NK-92 (cell line): ENCODE measurements at regions not wholly inside any gene's neighbourhood (a gene's known extent, or its start where the extent isn't known, plus 50 kb on each side); places are given as distances from the start of the nearest gene placed in this dataset.

Source experiments
- DNase-seq: peaks from one replicate; lab custom pipeline; 2025; ENCODE audit not compliant: unreplicated experiment; lab: John Stamatoyannopoulos, UW

DNA sequence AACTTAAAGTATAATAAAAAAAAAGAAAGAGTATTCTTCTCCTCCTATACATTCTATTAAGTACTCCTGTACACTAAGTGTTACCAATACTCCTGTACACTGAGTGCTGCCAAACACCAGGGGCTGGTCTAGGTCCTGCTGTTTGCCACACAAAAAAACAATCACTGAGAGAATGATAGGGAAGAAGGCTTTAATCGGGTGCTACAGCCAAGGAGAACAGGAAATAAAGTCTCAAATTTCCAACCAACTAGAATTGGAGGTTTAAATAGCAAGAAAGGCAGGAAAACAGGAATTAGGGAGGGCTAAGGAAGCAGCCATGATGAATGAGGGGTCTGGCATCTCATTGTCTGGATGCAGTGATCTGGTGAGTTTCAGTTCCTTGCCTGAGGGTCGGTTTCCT is 239.8 kb downstream of the ZNF674 start:
- DNase-seq = no peak

GRCh38 chrX:46301903-46302302 is 243.3 kb downstream of the ZNF674 start:
- DNase-seq = no peak

DNA sequence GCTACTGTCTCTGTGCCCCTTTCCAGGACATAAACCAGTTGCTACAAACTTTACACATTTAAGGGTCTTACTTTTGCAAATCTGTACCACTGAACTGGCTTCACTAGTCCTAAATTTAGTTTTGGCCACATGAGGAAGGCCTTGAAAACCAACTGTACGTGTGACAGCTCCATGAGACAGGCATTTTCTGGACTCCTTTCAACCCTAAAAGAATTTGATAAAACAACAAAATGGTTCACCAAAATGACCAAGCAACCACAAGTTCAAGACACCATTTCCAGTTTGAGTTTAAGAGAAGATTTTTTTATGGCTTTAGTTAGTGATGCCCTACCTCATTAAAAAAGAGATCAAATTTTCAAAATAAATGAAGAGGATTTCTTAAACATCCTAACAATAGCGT is 246.4 kb downstream of the ZNF674 start:
- DNase-seq = no peak

DNA sequence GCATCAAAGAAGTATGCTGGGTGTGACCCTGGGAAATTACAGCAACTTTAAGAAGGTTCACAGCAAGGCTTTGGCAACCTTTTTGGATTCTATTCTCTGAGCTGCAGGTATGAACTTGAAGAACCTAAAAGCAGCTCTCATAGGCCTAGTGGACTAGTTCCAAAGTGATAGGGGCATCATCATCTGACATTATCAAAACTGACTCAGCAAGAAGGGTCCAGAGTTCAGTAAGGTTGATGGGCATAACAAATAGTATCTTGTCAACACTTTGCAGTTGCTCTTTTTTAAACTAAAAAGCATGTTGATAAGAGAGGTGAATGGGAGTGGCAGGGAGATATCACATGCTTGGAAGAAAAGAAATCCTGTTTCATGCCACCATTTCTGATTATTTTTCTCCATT is 249.3 kb downstream of the ZNF674 start:
- DNase-seq = no peak

DNA sequence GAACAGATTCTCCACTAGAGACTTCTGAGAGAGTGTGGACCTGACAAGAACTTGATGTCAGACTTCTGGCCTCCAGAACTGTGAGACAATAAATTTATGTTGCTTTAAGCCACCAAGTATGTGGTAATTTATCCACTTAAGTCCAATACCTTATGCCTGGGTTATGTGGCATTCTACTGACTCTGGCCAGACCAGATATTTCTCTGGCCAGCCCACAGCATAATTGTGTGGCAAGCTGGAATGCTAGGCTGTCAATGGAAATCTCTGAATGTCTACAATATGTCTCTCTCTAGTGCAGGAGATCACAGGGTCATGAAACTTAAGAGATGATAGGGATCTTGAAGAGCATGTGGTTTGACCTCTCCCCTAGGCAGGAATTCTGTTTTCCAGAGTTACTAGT is 251.0 kb downstream of the ZNF674 start:
- no peak for DNase-seq

DNA sequence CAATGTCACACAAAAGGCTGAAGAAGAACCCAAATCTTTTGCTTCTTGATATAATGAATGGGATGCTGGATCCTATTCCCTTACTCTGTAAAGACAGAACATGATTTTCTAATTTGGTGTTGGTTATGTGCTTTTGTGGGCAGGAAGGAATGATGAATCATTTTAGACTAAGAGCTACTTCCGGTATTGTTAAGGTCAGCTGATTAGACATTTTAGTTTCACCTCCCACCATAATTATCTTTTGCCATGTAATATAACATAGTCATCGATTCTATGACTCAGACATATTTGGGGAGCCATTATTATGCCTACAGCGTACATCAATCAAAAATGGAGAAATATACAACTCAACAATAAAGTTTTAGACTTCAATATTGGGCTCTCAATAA is 265.3 kb downstream of the ZNF674 start:
- no peak for DNase-seq

DNA sequence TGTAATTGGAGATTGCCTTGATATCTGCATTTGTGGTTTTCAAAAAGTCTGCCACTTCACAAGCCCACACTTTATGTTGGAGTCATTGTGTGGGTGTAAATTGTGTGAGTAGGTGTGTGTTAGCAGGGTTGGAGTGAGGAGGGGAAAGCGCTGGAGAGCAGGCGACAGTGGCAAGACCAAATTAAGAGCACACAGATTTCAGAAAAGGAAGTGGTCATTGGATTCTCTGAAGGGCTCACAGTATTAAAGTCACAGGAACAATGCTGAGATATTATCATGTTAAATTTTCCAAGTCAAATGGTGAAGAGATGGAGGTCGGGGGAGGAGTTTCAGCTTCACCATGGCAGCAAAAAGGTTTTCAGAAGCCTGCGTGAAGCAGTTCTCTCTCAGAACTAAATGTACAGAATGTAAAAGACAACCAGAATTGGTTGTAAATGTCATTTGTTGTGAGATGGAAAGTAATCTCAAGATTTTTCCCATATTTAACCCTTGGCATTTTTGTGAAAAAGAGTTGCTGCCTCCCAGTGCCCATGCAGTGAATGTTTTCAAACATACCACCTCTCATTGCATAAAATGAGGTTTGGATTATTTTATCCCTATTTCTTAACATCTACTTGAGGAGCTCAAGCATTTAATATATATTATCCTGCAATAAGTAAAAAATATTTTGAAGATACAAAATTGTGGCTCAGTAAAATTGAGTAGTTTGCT is 265.9 kb downstream of the ZNF674 start:
- DNase-seq = no peak

- no peak for DNase-seq
Measured at GRCh38 chrX:46278572-46278971, 266.6 kb downstream of the ZNF674 start.

- no peak for DNase-seq
Measured at GRCh38 chrX:46268412-46268811, 276.8 kb downstream of the ZNF674 start.

DNA sequence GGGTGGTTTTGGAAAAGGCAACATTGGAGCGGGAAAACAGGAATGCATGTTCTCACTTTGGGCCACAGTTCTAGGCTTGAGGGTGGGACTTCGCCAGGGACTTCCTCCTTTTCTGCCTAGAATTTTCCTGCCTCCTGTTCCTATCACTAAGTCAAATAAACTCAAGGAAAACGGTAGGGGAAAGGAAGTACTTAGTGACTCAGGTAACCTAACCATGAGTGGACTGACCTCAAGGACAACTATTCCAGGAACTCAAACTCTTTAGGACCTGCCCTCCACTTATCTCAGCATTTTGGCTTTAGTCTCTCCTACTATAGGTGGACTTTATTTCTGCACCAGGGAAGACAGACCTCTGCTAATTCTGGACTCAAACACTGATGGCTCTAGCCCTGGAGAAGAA is 281.7 kb downstream of the ZNF674 start:
- no peak for DNase-seq

DNA sequence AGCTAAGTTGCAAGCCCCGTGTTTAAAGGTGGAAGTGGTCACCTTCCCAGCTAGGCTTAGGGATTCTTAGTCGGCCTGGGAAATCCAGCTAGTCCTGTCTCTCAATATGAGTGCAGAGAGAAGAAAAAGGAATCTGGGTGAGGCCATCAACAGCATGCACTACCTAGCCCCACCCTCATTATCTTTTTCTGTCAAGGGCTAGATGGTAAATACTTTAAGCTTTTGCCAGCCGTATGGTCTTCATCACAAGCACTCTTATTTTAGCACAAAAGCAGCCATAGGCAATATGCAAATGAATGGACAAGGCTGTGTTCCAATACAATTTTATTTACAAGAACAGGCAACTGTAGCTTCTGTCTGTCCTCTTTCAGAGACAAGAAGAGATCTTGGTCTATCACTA is 282.9 kb downstream of the ZNF674 start:
- no peak for DNase-seq

DNA sequence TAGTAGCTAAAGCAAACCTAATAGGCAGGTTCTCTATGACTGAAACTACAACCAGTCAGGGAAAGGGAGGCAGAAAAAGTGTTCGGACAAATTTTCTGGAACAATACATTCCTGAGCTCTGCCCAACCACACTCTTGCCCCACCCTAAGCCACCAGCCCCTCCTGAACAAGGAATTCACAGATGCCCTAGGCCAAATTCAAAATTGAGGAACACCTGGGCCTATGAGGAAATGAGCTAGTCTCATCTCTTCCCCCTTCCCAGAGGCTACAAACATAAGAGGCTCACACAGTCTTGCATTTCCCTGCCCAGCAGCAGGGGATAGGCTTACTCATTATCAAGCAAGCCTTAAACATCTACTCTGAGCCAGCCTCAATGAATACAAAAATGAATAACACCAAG is 284.7 kb downstream of the ZNF674 start:
- no peak for DNase-seq

- no peak for DNase-seq
Measured at GRCh38 chrX:46258356-46258755, 286.9 kb downstream of the ZNF674 start.

- no peak for DNase-seq
Measured at GRCh38 chrX:46257451-46257879, 287.8 kb downstream of the ZNF674 start.

- DNase-seq = no peak
Measured at GRCh38 chrX:46256875-46257274, 288.3 kb downstream of the ZNF674 start.

DNA sequence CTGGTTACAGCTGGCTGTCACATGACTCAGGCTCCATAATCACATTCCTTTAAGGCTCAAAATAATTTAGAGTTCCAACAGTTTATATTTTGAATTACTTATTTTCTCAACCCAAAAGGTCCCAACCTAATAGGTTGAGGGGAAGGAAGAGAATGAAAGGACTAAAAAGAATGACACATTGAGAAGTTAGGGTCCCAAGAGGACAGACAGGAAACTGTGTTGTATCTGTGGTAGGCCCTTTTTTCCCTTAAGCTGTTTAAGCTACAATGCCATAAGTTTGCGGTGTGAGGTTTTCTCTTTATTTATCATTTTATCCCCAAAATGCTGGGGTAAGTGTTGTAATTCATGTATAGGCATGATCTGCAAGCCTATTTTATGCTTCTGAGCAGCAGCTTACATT is 290.2 kb downstream of the ZNF674 start:
- DNase-seq = no peak

- DNase-seq = no peak
Measured at GRCh38 chrX:46254641-46255040, 290.6 kb downstream of the ZNF674 start.

GRCh38 chrX:46251755-46252154 is 293.5 kb downstream of the ZNF674 start:
- DNase-seq = no peak

DNA sequence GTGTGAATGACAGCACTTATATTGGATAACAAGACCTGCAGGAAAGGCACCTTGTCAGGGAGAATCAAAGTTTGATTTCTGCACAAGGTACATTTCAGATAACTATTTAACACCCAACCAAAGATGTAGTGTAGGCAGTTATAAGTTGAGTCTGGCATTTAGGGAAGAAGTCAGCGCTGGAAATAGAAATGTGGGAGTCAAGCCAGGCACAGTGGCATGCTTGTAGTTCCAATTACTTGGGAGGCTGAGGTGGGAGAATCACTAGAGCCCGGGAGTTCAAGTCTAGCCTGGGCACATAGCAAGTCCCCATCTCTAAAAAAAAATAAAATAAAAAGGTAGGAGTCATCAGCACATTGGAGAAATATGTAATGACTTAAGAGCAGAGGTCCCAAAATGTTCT is 295.1 kb downstream of the ZNF674 start:
- DNase-seq = no peak

DNA sequence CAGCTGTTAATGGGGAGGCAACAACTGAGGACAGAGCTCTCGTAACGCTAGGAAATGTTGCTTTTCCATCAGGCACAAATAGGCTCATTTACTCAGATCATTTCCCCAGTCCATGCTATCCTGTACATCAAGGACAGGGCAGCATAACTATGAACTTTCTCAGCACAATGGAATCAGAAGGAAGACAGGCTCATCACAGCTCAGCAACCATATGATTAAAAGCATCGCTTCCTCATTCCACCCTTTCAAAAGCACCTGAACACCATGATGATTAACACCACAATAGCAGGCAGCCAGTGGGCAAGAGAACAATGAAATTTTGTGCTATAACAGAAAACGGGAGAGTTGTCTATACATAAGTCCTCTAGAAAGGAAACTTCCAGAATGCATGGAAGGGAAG is 297.8 kb downstream of the ZNF674 start:
- DNase-seq = no peak

- DNase-seq = no peak
Measured at GRCh38 chrX:46244451-46244850, 300.8 kb downstream of the ZNF674 start.

- DNase-seq = no peak
Measured at GRCh38 chrX:46236411-46236810, 308.8 kb downstream of the ZNF674 start.

DNA sequence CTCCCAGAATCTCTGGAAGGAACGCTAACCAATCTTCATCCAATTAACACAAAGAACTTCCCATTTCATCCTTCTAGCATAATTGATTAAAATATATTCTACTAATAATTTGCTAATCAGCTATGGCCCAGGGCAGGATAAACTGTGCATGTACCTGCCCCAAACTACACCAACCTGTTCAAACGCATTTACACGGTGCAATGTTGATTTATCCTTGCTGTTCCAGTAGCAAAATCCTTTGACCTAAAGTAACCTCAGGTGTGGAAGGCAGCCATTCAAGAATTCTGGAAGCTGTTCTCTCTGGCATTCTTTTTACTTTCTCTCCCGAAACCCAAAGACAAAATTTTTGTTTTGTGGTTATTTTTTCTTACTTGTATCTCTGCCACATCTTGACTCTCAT is 309.4 kb downstream of the ZNF674 start:
- no peak for DNase-seq
